ENCODE measurements at regions not wholly inside any gene's neighbourhood (a gene's known extent, or its start where the extent isn't known, plus 50 kb on each side); places are given as distances from the start of the nearest gene placed in this dataset.

DNA sequence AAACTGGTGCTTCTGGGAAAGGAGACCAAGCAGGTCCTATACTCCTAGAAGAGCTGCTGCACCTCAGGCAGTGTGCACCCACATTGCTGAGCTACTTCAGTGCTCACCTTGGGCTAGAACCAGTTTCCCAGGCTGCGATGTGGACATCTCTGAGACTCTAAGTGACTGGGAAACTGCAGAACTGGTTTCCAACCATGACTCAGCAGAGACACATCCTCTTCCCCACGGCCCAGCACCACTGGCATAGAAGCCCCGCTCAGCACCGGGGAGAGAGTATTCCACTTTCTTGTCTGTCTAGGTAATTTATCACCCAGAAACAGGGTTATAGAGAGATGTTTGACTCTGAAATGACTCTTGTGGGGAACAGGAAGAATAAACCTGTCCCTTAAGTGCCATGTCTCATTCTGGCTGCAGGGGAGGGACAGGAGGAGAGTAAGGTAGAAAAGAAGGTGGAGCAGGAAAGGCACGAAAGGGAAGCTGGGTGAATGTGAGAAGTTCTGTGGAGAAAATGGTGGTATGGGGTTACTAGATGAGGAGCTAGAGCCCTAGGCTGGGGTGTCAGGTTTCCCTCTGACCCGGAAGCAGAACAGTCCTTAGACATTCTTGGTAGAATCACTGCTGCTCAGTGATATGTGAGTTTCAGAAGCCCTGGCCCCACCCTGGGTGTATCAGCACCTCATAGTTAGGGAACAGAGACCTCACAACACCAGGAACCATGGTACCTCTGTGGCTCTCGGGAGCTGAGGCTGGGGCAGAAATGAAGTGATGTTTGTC, 340.4 kb upstream of the NCAM1 start:
- Histone ChIP-seq H3K4me1 (ENCODE audit: control insufficient read depth in 1 of 2, insufficient read depth in 2 of 2, low read length in 2 of 2) (peaks cover 0 to 13% of the 10 kb centered on the region in 2 experiments; a peak in 2 of 4 replicates), H2AFZ (ENCODE audit: low read depth, low read length, poor library complexity, severe bottlenecking) (peak overlapping the region; percentile 84), H3K36me3 (ENCODE audit: control insufficient read depth in 1 of 2, insufficient read depth in 2 of 2, low read length in 2 of 2) (no peaks in the 10 kb centered on the region), H3K79me2 (ENCODE audit: insufficient read depth, low read length) (no peaks in the 10 kb centered on the region), H3K27me3 (ENCODE audit: insufficient read depth, low read length) (no peaks in the 10 kb centered on the region), H3K4me2 (ENCODE audit: low read length) (peak overlapping the region; percentile 47), H3K9ac (ENCODE audit: low read length) (no peak overlapping the region), H3K9me3 (ENCODE audit: control insufficient read depth in 1 of 2, insufficient read depth in 1 of 2, low read depth in 1 of 2, low read length in 2 of 2) (no peaks in the 10 kb centered on the region), H3K4me3 (replicated peaks in 1 of 2; ENCODE audit: low read depth in 1 of 2, low read length in 2 of 2) (no peak overlapping the region), H3K27ac (ENCODE audit: low read depth, low read length) (no peak overlapping the region; the same call in 1 of the 2 replicates), H4K20me1 (ENCODE audit: insufficient read depth) (no peaks in the 10 kb centered on the region), H3K9me2 (ENCODE audit: insufficient read depth) (no peaks in the 10 kb centered on the region)
- CTCF ChIA-PET, result interaction anchor here (1.2 kb wide), 1 partner anchor 33 kb away, joined by 3 read pairs; no protein-coding TSS in a partner anchor
- DNase-seq (ENCODE audit: low read depth, low spot score), result peak; percentile 13
- no TSS peak for BruUV-seq (replicated peaks)
- intact Hi-C loops (cut with micrococcal nuclease), result no loop called here
- POLR2A ChIA-PET, result no interaction called here
- peak; percentile 60 for ATAC-seq
- RAD21 ChIA-PET (ENCODE audit: low non-redundant PET in 1 of 2, low total read pairs in 2 of 2, uncharacterized antibody in 2 of 2, unreplicated experiment in 2 of 2), result no interaction called here
- TF ChIP-seq TCF7L2 (IDR thresholded peaks at IDR 0.05; ENCODE audit: borderline replicate concordance, extremely low read depth, insufficient read depth, insufficient read length) (no peak), SIN3A (IDR thresholded peaks at IDR 0.05; ENCODE audit: low read depth) (no peak), EZH2 (IDR thresholded peaks at IDR 0.05) (no peak), POLR2A (IDR thresholded peaks at IDR 0.05; ENCODE audit: borderline replicate concordance, extremely low read depth, insufficient read depth, insufficient read length) (no peak), FOSL1 (IDR thresholded peaks at IDR 0.05; ENCODE audit: low read depth) (no peak), CBX3 (IDR thresholded peaks at IDR 0.05; ENCODE audit: low read depth) (0 out of 2 replicates have a peak, but pooled peaks have one; percentile 18), EGR1 (IDR thresholded peaks at IDR 0.05; ENCODE audit: low read depth) (no peak), ZNF274 (IDR thresholded peaks at IDR 0.05; ENCODE audit: low read depth, low read length) (no peak), POLR2AphosphoS5 (IDR thresholded peaks at IDR 0.05; ENCODE audit: low read depth, low read length) (no peak), SP1 (IDR thresholded peaks at IDR 0.05; ENCODE audit: low read depth) (peak; percentile 30; the same call in 1 of the 2 replicates), JUND (IDR thresholded peaks at IDR 0.05) (peak; percentile 36)
- TF ChIP-seq, protein P1, sequence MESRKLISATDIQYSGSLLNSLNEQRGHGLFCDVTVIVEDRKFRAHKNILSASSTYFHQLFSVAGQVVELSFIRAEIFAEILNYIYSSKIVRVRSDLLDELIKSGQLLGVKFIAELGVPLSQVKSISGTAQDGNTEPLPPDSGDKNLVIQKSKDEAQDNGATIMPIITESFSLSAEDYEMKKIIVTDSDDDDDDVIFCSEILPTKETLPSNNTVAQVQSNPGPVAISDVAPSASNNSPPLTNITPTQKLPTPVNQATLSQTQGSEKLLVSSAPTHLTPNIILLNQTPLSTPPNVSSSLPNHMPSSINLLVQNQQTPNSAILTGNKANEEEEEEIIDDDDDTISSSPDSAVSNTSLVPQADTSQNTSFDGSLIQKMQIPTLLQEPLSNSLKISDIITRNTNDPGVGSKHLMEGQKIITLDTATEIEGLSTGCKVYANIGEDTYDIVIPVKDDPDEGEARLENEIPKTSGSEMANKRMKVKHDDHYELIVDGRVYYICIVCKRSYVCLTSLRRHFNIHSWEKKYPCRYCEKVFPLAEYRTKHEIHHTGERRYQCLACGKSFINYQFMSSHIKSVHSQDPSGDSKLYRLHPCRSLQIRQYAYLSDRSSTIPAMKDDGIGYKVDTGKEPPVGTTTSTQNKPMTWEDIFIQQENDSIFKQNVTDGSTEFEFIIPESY (IDR thresholded peaks at IDR 0.05; ENCODE audit: extremely low read depth, insufficient replicate concordance, low read length), result no peak

Measured in HCT116 (cell line).